Omental fat pad (tissue), 3 donors: ENCODE measurements at regions not wholly inside any gene's neighbourhood (a gene's known extent, or its start where the extent isn't known, plus 50 kb on each side); places are given as distances from the start of the nearest gene placed in this dataset.

Experiments used
- ATAC-seq: fragments of 150-250 bp; one replicate; pipeline ENCODE4 v1.9.1; 2016; ENCODE audit warnings: mild to moderate bottlenecking, moderate library complexity; ENCODE audit not compliant: low FRiP score
- DNase-seq: peaks from one replicate; pipeline ENCODE4 v3.0.0-alpha.2; 2019; ENCODE audit warnings: low spot score
- TF ChIP-seq, protein P1 (sequence below), 3 donors: fragments of 450-650 bp; IDR thresholded peaks; one replicate each; pipeline ENCODE4 v1.5.1; 2016 to 2017; ENCODE audit warnings: antibody characterized with exemption in 3 of 3, mild to moderate bottlenecking in 3 of 3, moderate library complexity in 2 of 3

DNA sequence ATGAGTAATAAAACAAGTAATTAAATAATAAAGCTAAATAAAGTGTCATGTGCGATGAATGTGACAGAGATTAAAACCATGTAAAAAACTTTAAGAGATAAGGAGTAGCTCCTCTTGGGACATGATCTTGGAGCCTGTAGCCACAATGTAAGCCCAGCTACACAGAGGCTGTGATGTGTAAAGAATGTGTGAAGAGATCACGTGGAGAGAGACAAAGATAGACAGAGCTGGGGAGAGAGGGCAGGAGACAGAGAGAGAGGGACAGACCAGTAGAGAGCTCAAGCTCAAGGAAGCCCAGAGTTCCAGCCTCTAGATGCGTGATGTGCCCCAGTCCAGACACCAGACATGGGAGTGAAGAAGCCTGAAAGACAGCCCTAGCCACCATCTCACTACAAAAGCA lies 644.1 kb downstream of the TNS3 start:
- TF ChIP-seq, protein P1, sequence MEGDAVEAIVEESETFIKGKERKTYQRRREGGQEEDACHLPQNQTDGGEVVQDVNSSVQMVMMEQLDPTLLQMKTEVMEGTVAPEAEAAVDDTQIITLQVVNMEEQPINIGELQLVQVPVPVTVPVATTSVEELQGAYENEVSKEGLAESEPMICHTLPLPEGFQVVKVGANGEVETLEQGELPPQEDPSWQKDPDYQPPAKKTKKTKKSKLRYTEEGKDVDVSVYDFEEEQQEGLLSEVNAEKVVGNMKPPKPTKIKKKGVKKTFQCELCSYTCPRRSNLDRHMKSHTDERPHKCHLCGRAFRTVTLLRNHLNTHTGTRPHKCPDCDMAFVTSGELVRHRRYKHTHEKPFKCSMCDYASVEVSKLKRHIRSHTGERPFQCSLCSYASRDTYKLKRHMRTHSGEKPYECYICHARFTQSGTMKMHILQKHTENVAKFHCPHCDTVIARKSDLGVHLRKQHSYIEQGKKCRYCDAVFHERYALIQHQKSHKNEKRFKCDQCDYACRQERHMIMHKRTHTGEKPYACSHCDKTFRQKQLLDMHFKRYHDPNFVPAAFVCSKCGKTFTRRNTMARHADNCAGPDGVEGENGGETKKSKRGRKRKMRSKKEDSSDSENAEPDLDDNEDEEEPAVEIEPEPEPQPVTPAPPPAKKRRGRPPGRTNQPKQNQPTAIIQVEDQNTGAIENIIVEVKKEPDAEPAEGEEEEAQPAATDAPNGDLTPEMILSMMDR (IDR thresholded peaks at IDR 0.05) = no peak
- ATAC-seq = no peak
- DNase-seq = no peak

DNA sequence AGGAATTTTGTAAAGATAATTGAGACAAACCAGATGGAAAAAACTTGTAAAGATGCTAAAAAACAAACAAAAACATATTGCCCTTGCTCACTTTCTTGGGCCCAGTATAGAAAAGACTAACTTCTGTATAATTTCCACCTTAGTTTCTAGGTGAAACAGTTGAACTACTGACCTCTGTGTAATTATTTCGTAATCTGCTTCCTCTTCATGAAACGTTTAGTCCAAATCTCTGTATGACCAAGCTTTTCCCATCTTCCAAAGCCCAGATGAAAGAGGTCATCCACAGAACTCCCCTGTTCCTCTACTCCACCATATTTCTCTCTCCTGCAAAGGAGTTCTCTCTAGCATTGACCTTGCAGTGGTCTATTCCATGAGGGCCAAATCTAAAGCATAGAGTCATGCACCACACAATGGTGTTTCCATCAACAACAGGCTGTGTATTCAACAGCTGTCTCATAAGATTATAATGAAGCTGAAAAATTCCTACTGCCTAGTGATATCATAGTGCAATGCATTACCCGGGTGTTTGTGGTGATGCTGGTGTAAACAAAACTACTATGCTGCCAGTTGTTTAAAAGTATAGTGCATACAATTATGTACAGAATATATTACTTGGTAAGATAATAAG lies 647.6 kb downstream of the TNS3 start:
- DNase-seq (no peak), ATAC-seq (no peak)
- TF ChIP-seq, protein P1 (IDR thresholded peaks at IDR 0.05) = no peak

DNA sequence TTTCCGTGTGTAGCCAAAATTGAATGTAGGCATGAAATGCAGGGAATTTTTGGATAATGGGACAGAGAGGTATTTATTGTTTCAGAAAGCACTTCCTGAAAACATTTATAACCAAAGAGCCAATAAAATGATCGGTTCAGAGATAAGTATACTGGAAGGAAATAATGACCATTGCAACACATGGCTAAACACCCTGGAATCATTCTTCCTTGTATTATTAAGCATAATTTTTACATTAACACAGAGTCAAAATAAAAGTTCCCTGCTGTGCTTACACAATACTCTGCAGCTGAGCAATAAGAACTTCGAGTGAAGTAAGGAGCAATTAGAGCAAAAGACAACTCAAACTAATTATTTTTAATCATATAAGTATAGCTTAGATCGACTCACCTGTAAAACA lies 648.3 kb downstream of the TNS3 start:
- TF ChIP-seq, protein P1 (IDR thresholded peaks at IDR 0.05) = no peak
- peak; percentile 15 for ATAC-seq

DNA sequence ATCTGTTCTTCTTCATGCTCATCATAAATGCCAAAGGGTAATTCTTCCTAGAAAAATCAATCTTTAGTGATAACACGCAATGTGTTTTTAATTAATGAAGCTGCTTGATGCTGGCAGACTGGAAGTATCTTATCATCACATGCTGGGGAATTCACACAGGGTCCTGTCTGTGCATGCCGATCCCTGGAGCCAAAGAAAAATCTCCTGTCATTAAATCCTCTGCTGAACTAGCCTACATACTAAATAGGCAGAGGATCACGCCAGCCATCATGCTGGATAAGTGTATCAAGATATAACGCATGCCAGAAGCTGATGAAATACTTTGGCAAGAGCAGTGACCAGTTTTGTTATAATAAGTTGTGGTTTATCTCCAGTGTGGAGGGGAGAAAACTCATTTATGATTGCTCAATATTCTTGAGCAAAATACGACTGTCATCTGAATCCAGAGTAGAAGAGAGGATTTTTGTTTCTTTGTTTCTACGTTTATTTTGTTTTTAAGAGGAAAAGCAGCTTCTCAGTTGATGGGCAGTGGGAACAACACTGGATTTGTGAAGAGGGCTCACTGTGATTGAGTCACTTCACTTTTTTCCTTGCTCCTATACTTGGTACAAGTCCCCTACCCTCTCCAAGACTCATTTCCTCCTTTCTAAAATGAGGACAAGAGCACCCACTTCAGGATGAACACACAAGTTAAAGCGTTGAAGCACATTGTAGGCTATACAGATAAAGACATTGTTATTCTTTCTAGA lies 649.1 kb downstream of the TNS3 start:
- DNase-seq (no peak), ATAC-seq (peak; percentile 52)
- TF ChIP-seq, protein P1 (IDR thresholded peaks at IDR 0.05) = no peak

More for the DNA sequence above, 648.3 kb downstream of the TNS3 start:
- DNase-seq = no peak

DNA sequence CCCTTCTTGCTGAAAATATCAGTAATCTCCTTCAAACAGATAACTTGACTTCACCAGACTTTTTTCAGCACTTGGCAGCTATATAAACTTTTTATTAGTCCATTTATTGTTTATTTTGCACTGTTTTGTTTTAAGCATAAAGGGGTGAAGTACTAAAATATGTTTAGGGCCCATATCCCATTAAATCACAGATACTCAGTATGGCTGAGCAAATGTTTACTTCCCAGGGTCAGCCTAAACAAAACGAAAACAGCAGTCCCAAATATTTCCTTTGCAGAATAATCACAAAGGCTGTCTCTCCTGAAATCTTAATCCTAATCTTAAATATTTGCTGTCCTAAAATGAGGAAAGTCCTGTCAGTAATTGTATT lies 649.6 kb downstream of the TNS3 start:
- no peak for DNase-seq
- TF ChIP-seq, protein P1 (IDR thresholded peaks at IDR 0.05) = no peak
- no peak for ATAC-seq

DNA sequence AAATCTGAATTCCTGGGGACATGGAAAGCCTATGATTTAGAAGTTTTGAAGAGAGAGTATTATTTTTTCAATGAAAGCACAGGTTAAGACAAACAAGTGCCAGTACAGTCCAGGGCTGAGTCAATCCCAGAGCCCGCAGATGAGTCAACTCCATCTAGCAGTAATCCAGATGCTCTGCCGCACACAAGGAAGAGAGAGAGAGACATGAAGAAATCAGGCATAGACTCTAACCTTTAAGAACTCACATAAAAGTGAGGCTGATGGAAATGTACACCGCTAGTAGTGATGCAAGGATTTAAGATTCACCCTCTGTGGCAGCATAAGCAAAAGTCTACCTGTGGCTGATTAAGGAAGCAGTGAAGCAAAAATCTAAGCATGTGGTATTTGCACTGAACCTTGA lies 651.5 kb downstream of the TNS3 start:
- TF ChIP-seq, protein P1 (IDR thresholded peaks at IDR 0.05) = no peak
- DNase-seq (no peak), ATAC-seq (peak; percentile 97)

DNA sequence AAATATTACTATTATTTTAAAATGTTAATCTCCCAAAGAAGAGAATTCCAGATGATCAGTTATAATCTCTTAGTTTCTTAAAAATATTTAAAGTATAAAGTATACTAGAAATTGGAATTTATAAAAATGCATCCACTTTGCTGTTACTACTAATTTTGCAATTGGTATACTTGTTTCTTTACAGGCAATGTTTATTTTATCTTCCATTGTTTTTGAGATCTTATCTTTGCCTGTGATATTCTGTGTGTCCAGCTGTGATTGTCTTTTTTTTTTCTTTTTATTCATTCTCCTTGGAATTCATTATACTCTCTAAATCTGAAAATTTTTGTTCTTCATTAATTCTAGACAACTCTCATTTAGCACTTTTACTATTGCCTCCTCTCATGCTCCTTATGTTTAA lies 652.6 kb downstream of the TNS3 start:
- TF ChIP-seq, protein P1 (IDR thresholded peaks at IDR 0.05) = no peak
- ATAC-seq (no peak), DNase-seq (no peak)
